Vagina (tissue), 2 donors: ENCODE measurements at regions not wholly inside any gene's neighbourhood (a gene's known extent, or its start where the extent isn't known, plus 50 kb on each side); places are given as distances from the start of the nearest gene placed in this dataset.

Source experiments
- CTCF ChIP-seq, 3 experiments: fragments of 450-650 bp in 2 of 3; fragments of 200-600 bp in 1 of 3; sonication (generic) in 1 of 3; IDR thresholded peaks; one replicate each; pipeline ENCODE4 v1.5.1; 2017 to 2019; ENCODE audit warnings: antibody characterized with exemption in 3 of 3, mild to moderate bottlenecking in 2 of 3, moderate library complexity in 2 of 3
- POLR2A ChIP-seq, 2 donors: fragments of 450-650 bp; IDR thresholded peaks; one replicate each; pipeline ENCODE4 v1.6.1; 2017; ENCODE audit warnings: antibody characterized with exemption in 2 of 2, mild to moderate bottlenecking in 2 of 2, moderate library complexity in 2 of 2
- POLR2AphosphoS5 ChIP-seq, 2 donors: sonication (generic); formaldehyde crosslinking; IDR thresholded peaks; one replicate each; pipeline ENCODE4 v1.9.0; 2017; ENCODE audit warnings: antibody characterized with exemption in 2 of 2, mild to moderate bottlenecking in 2 of 2, low read depth in 1 of 2; ENCODE audit not compliant: insufficient read depth in 1 of 2

GRCh38 chr1:101360506-101360905 is 123.7 kb downstream of the S1PR1 start:
- TF ChIP-seq POLR2A (IDR thresholded peaks at IDR 0.05) (no peak), CTCF (IDR thresholded peaks at IDR 0.05) (no peak), POLR2AphosphoS5 (IDR thresholded peaks at IDR 0.05; ENCODE audit: insufficient read depth in 1 of 2, low read depth in 1 of 2) (no peak)
